NT2/D1 (cell line): ENCODE measurements at regions not wholly inside any gene's neighbourhood (a gene's known extent, or its start where the extent isn't known, plus 50 kb on each side); places are given as distances from the start of the nearest gene placed in this dataset.

Experiments
- DNase-seq: peaks from one replicate; pipeline ENCODE4 v3.0.0-alpha.2; 2011; ENCODE audit warnings: low read depth, low spot score
- H3K27me3 ChIP-seq: 2 replicates; pipeline ENCODE4 v1.6.0; 2011; ENCODE audit warnings: mild to moderate bottlenecking; ENCODE audit not compliant: insufficient read length, insufficient read depth
- H3K36me3 ChIP-seq: 2 replicates; pipeline ENCODE4 v1.6.1; 2011; ENCODE audit warnings: mild to moderate bottlenecking, low read length, mixed read lengths; ENCODE audit not compliant: insufficient read depth, insufficient read length
- H3K4me1 ChIP-seq: 2 replicates; pipeline ENCODE4 v1.5.1; 2011; ENCODE audit not compliant: insufficient read depth, insufficient read length
- H3K4me3 ChIP-seq: 2 replicates; pipeline ENCODE4 v1.5.1; 2011; ENCODE audit warnings: low read depth; ENCODE audit not compliant: insufficient read length
- H3K9ac ChIP-seq: 2 replicates; pipeline ENCODE4 v1.6.0; 2011; ENCODE audit warnings: low read depth; ENCODE audit not compliant: insufficient read length
- H3K9me3 ChIP-seq: 2 replicates; pipeline ENCODE4 v1.5.1; 2011; ENCODE audit warnings: mild to moderate bottlenecking, low read length; ENCODE audit not compliant: insufficient read depth
- SUZ12 ChIP-seq: IDR thresholded peaks from 2 replicates; pipeline ENCODE4 v1.6.1; 2011; ENCODE audit not compliant: insufficient read length, insufficient read depth; ENCODE audit errors: extremely low read depth
- YY1 ChIP-seq: IDR thresholded peaks from 2 replicates; pipeline ENCODE4 v1.6.1; 2011; ENCODE audit not compliant: insufficient read length, insufficient read depth
- ZNF274 ChIP-seq: IDR thresholded peaks from 2 replicates; pipeline ENCODE4 v1.6.1; 2011; ENCODE audit warnings: mild to moderate bottlenecking, low read depth, low read length

- no peak for DNase-seq
- TF ChIP-seq ZNF274 (no peak), SUZ12 (no peak), YY1 (no peak)
- H3K4me3 ChIP-seq: no peak overlapping the region
- no peaks in the 10 kb centered on the region for H3K36me3 ChIP-seq
- H3K9ac ChIP-seq: no peak overlapping the region
- no peaks in the 10 kb centered on the region for H3K27me3 ChIP-seq
- no peaks in the 10 kb centered on the region for H3K9me3 ChIP-seq
- H3K4me1 ChIP-seq: peaks cover 2% of the 10 kb centered on the region
Measured at GRCh38 chr1:8113262-8114220, 87.4 kb upstream of the ERRFI1 start.

DNA sequence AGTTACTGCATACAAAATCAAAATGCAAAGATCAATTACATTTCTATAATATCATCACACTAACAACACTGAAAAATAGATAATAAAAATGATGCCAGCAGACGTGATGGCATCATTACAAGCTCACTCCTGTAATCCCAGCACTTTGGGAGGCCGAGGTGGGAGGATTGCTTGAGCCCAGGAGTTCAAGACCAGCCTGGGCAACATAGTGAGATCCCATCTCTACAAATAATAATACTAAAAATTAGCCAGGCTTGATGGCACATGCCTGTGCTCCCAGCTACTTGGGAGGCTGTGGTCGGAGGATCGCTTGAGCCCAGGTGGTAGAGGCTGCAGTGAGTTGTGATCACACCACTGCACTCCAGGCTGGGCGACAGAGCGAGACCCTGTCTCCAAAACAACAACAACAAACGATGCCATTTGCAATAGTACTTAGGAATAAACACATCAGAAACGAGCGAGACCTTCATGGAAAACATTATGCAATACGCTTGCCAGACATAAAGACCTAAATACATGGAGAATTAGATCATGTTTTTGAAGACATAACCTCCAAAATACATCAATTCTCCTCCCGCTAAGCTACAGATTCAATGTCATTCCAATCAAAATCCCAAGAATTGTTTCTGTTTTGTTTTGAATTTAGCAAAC lies 86.6 kb upstream of the ERRFI1 start:
- no peaks in the 10 kb centered on the region for H3K4me1 ChIP-seq
- no peak for DNase-seq
- no peaks in the 10 kb centered on the region for H3K27me3 ChIP-seq

DNA sequence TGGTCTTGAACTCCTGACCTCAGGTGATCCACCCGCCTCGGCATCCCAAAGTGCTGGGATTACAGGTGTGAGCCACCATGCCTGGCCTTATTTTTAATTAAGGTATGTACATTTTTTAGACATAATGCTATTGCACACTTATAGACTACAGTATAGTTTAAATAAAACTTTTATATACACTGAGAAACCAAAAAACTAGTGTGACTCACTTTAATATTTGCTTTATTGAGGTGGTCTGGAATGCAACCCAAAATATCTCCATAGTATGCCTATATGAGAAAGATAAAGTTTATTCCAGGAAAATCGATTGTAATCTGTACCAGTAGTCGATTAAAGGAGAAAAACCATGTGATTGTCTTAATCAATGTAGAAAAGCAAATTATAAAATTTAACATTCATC lies 85.5 kb upstream of the ERRFI1 start:
- Histone ChIP-seq H3K36me3 (no peaks in the 10 kb centered on the region), H3K9me3 (no peaks in the 10 kb centered on the region), H3K4me1 (no peaks in the 10 kb centered on the region), H3K4me3 (no peak overlapping the region), H3K9ac (no peak overlapping the region), H3K27me3 (no peaks in the 10 kb centered on the region)
- TF ChIP-seq SUZ12 (no peak), YY1 (no peak), ZNF274 (no peak)
- DNase-seq: no peak

More for the DNA sequence above, 86.6 kb upstream of the ERRFI1 start:
- Histone ChIP-seq H3K9ac (no peak overlapping the region), H3K4me3 (no peak overlapping the region), H3K36me3 (no peaks in the 10 kb centered on the region), H3K9me3 (no peaks in the 10 kb centered on the region)
- TF ChIP-seq ZNF274 (no peak), YY1 (no peak), SUZ12 (no peak)

DNA sequence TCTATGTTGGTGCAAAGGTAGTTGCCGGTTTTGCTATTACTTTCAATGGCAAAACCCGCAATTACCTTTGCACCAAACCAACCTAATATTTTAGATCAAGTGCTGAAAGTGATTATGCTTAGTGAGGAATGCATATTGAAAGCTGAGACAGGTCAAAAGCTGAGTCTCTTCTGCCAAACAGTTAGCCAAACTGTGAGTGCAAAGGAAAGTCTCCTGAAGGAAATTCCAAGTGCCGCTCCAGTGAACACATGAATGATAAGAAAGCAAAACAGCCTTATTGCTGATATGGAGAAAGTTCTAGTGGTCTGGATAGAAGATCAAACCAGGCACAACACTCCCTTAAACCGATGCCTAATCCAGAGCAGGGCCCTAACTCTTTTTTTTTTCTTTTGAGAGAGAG lies 83.1 kb upstream of the ERRFI1 start:
- no peaks in the 10 kb centered on the region for H3K4me1 ChIP-seq
- no peaks in the 10 kb centered on the region for H3K36me3 ChIP-seq
- no peaks in the 10 kb centered on the region for H3K9me3 ChIP-seq
- TF ChIP-seq ZNF274: no peak
- no peak for TF ChIP-seq YY1
- no peak for TF ChIP-seq SUZ12
- no peak overlapping the region for H3K4me3 ChIP-seq
- no peak overlapping the region for H3K9ac ChIP-seq
- no peak for DNase-seq
- no peaks in the 10 kb centered on the region for H3K27me3 ChIP-seq

- no peak for DNase-seq
- Histone ChIP-seq H3K9me3 (no peaks in the 10 kb centered on the region), H3K9ac (no peak overlapping the region), H3K4me3 (no peak overlapping the region), H3K4me1 (no peaks in the 10 kb centered on the region), H3K27me3 (no peaks in the 10 kb centered on the region), H3K36me3 (no peaks in the 10 kb centered on the region)
- TF ChIP-seq YY1 (no peak), ZNF274 (no peak), SUZ12 (no peak)
Measured at GRCh38 chr1:8107897-8108296, 81.8 kb upstream of the ERRFI1 start.

GRCh38 chr1:8104278-8105236 lies 78.4 kb upstream of the ERRFI1 start:
- H3K4me1 ChIP-seq: no peaks in the 10 kb centered on the region
- H3K9me3 ChIP-seq: no peaks in the 10 kb centered on the region
- TF ChIP-seq SUZ12 (no peak), ZNF274 (no peak), YY1 (no peak)
- no peaks in the 10 kb centered on the region for H3K36me3 ChIP-seq
- DNase-seq: no peak
- H3K27me3 ChIP-seq: no peaks in the 10 kb centered on the region
- no peak overlapping the region for H3K9ac ChIP-seq
- H3K4me3 ChIP-seq: no peak overlapping the region
